NCI-H1105 (cell line): ENCODE measurements at regions not wholly inside any gene's neighbourhood (a gene's known extent, or its start where the extent isn't known, plus 50 kb on each side); places are given as distances from the start of the nearest gene placed in this dataset.
A peak's percentile ranks its signal among the peaks of the same experiment; 100 is the strongest.
"Not testable (repeated sequence)": the region's sequence is repeated elsewhere in the genome, so short reads cannot be mapped to it uniquely, and the experiment has no call there.

ENCODE experiments used
- DNase-seq: peaks from one replicate; lab custom pipeline; 2025; lab: John Stamatoyannopoulos, UW

DNA sequence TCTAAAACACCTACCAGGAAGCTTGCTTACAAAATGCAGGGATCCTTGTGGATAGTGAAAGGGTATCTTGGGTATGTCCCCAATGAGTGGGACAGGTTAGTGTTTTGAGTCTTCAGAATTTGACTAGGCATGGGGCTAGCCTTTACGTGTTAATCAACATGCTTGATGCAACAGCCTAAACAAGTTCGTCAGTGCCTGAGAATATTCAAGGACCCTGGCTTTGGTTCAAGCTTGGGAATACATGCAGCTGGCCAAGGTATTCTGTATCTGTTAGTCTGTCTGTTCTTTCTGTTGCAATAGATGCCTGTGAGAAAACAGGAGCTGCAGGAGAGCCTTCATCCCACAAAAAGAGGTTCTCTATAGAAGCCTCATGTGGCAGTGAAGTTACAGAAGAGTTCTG, 149.5 kb downstream of the CCNG2 start:
- no peak for DNase-seq

DNA sequence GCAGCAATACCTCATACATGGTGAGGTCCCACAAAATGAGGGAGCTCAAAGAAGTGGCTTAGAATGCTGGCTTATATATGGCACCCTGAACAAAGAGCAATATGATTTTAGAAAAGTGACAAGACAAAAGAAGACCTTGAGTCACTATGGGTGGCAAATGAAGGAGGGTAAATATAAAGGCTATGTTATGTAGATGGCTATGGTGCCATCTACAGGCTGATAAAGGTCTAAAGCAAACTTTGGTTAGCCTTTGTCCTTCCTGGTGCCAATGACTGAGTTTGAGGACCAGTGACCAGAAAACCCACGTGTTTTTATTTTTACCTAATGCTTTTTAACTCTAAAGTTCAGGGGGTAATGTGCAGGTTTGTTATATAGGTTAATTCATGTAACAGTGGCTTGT, 151.8 kb downstream of the CCNG2 start:
- no peak for DNase-seq

DNA sequence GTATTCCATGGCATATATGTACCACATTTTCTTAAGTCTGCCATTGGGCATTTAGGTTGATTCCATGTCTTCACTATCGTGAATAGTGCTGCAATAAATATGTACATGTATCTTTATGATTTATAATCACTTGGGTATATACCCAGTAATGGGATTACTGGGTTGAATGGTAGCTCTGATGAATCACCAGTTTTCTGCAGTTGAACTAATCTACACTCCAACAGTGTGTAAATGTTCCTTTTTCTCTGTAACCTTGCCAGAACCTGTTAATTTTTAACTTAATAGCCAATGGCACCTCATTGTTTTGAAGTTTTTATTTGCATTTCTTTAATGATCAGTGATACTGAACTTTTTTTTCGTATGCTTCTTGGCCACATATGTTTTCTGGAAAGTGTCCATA, 152.5 kb downstream of the CCNG2 start:
- DNase-seq = no peak

DNA sequence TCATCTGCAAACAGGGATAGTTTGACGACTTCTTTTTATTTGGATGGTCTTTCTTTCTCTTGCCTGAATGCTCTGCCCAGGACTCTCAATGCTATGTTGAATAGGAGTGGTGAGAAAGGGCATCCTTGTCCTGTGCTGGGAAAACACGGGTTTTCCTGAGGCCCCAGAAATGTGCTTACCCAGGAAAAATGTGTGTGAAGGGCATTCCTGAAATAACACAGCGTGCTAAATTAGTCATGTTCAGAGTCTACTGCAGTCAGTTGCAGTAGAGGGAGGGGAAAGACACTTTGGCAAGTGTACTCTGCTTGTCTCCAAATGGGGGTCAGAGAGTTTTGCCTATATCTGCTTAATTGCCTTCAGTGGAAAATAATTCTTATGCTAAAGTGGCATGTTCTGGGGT, 153.9 kb downstream of the CCNG2 start:
- DNase-seq = no peak

DNA sequence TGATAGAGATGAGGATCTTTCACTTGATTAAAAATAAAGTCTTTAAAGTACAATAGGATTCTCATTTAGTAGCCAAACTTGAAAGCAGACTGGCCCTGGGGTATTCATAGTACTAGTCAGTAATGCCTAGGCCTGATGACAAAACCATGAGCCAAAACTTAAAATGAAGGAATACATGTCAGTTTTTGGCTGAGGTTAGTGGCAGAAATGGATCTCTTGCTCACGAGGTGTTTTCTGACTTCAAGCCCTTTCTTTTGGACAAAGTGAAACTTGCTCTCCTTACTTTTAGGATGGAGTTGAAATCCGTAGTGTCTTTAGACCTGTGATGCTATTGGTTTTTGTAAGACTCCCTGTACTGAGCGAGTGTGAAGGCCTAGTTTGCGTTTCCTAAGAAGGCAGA, 157.7 kb downstream of the CCNG2 start:
- no peak for DNase-seq

DNA sequence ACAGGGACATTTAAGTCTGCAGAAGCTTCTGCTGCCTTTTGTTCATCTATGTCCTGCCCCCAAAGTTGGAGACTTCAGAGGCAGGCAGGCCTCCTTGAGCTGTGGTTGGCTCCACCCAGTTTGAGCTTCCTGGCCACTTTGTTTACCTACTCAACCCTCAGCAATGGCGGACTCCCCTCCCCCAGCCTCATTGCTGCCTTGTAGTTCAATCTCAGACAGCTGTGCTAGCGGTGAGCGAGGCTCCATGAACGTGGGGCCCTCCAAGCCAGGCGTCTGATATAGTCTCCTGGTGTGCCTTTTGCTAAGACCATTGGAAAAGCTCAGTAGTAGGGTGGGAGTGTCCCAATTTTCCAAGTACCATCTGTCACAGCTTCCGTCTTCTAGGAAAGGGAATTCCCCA, 170.1 kb downstream of the CCNG2 start:
- no peak for DNase-seq

DNA sequence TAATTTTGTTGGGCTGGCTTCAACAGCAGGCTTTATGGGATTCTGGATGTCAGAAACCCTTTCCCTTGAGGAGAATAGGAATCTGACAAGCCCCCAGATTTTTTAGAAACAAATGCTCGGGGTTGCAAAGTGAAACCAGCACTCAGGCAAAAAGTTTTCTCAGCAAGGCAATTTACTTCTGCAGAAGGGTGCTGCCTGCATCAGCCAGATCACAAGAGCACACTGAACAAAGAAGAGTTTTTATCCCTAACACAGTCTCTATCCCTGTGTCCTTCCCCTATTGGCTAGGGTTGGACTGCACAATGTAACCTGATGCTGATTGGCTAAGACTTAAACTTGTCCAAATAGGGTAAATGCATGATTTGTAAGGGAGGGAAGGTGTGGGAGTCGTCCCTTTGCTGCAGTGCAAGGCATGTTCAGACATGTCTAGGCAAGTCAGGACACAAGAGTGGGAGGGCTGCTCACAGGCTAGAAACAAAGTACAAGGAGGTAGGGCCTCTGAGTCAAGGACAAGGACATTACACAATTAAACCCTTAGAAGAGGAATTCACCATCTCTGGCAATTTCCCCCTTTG, 175.8 kb downstream of the CCNG2 start:
- peak; percentile 0 for DNase-seq

DNA sequence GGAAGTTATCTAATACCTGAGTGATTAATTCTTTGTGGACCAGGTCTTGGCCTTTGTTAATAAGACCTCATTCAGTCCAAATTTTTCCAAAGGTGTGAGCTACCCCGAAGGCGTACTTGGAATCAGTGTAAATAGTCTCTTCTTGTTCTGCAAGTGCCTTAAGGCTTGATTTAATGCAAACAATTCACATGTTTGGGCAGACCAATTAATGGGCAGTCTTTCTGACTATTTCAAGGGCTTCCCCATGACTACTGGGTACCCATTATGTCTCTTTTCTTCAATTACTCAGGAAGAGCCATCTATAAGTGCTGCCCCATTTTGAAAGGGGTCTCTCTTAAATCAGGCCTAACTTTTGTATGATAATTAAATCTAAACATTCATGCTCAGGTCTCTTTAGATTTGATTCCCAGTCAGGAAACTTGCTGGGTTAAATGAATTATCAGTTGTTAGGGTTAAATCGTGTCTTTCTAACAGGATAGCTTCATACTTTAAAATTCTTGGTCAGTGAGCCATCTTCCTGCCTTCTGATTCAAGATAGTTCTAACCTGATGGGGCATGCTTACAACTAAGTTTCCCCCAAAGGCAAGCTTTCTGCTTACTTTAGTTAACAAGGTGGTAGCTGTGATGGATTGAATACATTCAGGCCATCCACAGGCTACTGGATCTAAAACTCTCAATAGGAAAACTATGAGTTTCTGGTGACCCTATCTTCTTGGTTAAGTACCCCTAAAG, 179.6 kb downstream of the CCNG2 start:
- DNase-seq = no peak

DNA sequence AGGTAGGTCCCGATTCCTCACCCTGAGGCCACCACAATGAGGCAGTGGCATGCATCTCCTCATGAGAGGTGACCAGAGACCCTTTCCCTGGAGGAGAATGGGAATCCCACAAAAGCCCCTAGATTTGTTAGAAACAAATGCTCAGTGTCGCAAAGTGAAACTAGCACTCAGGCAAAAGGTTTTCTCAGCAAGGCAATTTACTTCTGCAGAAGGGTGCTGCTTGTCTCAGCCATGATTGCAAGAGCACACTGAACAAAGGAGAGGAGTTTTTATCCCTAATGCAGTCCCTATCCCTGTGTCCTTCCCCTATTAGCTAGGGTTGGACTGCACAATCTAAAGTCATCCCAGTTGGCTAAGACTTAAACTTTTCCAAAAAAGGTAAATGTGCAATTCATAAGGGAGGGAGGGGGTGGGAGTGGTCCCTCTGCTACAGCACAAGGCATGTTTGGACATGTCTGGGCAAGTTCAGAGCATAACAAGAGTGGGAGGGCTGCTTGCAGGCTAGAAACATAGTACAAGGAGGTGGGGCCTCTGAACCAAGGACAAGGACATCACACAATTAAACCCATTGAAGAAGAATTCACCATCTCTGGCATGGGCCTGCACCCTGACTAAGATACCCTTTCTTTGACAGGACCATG, 185.3 kb downstream of the CCNG2 start:
- DNase-seq = no peak

DNA sequence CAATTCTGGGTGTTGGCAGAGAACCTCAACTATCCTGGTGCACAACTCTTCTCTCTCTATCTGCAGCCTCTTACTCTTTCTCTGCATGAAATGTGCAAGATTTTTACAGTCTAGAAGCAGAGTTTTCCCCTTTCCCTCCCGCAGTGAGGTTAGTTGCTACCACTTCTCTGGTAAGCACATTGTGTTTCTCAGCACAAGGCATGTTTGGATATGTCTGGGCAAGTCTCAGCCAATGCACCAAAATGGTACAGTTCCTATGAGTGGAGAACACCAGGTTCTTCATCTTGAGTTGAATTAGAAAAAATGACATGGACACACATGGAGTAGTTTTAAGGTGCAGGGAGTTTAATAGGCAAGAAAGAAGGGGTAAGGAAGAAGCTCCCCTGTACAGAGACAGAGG, 187.0 kb downstream of the CCNG2 start:
- DNase-seq = no peak

DNA sequence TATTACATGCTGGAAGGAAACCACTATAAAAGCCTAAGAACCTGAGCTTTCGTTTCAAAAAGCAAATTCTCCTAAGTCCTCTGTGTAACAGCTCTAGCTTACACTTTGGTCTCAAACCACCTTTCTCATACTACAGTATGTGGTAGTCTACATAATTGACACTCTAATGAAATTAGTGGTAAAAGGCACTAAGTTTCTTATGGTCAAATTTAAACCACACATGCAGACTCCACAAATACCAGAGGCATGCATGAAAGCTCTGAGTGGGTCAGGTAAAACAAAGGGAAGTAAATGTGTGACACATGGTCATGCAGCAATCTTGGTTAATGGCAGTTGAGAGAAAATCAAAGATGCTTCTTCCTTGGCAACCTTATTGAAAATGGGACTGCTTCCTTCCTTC, 187.8 kb downstream of the CCNG2 start:
- DNase-seq = no peak

DNA sequence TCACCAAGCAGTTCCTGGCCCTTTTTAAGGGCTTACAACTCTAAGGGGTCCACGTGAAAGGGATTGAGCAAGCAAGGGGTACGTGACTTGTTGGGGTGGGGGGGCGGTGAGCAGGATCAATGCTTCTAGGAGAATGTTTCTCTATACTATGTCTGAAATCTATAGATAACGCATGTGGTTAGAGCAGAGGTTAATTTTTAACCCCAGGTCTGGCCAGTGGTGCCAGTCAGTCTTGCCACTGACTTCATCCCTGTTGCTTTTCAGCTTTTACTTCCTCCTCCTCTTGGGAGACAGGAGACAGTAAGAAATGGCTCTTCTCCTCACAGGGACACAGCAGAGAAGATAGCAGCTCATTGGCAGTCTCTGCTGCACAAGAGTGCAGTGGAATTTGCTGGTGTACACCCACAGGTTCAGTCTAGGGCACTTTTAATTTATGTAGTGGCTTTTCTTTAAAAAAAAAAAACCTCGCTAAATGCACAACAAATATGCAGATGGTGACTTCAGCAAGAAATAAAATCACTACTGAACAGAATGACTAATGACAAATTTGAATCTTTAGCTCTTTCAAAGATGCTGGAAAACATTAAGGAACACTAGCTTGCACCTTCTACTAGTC, 190.5 kb downstream of the CCNG2 start:
- DNase-seq = no peak

DNA sequence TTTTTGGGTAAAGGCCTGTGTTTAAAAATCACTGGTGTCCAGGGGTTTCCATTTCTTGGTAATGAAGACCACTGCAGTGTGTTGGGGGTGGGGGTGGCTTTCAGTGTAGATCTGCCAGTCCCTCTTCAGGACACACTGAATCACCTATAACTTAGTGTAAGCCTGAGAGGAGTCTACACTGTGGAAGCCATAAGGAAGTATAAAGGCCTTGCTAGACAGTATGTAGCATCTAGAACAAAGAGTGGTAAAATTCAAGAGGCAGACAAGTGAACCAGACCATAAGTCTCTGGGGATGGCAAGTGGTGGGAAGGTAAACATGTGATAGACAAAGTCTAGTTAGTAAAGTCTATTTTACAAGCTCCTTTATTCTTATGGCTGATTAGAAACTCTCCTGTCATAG, 191.8 kb downstream of the CCNG2 start:
- no peak for DNase-seq

DNA sequence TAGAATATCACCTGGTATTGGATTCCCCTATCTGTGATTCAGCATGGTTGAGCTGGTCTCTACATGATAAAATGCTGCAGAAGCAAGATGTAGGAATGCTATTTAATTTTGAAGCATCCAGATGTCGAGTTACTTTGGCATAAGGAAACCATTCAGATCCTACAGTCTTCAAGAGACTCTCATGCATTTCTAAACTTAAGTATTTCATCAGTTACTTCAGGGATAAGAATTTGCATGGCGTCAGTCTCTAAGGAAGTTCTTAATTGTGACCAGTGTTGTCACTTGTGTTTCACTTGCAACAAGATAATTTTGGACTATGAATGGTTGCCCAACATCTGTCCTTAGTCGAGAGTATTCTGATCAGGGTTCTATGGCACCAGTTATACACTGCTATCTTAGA, 192.4 kb downstream of the CCNG2 start:
- no peak for DNase-seq

DNA sequence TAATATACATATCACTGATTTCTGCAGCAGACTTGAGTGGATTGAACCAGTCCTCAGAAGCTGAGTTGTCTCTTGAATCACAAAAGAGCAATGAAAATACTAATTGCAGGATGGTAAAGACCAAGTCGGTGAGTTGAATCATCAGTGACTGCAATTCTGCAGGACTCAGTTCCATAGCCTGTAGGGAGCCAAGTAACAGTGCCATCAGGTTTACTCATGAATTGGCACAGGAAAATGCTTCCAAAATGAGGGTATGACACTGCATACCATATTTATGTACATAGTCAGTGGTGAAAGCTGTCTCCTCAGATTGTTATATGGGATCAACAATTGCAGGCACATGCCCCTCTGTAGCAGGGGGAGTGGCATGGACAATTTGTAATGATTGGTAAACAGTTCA, 192.8 kb downstream of the CCNG2 start:
- DNase-seq = no peak

DNA sequence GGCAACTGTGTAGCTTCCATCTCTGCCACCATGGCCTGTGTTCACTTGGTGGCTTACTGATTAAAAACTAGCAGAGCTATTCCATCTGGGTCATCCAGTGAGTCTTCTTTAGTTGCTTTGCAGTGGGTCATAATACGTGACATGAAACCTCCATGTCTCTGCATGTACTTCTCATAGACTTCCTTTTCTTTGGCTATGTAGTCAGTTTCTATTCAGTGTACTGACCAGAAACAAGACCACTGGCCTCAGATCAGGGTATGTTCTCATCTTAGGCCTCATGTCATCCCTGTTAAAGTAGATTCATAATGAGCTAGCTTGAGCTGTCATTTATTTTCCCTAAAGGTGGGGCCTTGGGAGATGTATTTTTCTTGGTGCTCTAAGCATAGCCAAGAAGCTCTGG, 195.2 kb downstream of the CCNG2 start:
- no peak for DNase-seq

DNA sequence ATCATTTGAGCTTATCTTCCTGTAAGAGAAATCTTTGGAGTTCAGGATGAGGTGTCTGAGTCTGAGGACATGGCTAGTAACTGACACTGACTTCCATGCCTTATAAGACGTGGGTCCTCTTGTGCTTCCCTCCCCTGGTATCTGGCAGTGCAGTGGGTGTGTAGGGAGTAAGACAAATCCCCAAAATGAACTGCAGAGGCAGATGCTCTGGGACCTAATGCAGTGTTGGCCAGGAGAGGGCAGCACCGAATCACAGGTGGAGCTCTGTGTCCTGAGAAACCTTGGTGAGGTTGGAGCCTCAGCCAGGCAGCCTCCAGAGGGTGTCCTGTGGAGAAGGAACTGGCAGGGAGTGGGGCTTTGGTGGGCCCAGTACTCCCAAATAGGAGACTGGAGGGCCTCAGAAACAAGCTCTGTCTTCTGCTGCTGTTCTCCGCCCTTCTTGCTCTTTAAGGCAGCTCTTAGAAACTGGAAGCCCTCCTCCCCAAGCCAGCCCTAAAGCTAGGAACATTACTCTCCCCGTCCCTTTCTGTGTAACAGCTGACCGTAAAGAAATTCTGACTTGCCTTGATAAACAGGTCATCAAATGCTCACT, 196.8 kb downstream of the CCNG2 start:
- not testable (repeated sequence) for DNase-seq

DNA sequence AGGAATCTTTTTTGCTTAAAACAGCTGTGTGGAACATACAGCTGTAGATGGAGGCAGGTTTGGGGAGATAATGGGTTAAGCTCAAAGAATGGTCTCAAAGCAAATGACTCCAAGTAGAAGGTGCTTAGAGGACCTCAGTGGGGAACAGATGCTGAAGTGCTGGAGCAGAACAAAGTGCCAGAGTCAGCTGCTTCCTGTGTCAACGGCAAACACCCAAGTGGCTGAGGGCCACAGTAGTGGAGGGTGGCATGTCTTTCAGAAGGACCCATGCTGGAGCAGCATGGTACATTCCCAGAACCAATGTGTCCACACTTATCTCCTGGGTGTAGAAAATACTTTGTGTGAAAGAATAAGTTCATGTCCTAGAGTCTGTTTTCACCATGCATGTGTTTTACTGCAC, 197.5 kb downstream of the CCNG2 start:
- DNase-seq = no peak

DNA sequence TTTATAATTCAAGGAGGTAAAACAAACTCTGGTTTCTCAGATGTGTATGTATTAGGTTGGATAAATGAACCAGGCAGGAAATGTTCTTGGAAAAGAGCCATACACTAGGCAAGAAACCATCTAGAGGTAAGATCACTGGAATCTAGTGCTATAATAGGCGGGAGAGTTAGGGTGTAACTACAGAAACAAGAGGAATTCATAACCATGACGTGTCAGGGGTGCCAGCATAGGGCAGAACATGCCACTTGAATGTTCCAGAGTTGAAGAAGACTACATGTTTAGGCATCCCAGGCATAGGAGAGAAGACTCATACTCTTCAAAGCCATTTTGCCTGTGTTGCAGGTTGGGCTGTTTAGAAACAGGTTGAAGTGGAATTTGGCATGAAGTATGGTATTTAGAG, 198.7 kb downstream of the CCNG2 start:
- DNase-seq = no peak

DNA sequence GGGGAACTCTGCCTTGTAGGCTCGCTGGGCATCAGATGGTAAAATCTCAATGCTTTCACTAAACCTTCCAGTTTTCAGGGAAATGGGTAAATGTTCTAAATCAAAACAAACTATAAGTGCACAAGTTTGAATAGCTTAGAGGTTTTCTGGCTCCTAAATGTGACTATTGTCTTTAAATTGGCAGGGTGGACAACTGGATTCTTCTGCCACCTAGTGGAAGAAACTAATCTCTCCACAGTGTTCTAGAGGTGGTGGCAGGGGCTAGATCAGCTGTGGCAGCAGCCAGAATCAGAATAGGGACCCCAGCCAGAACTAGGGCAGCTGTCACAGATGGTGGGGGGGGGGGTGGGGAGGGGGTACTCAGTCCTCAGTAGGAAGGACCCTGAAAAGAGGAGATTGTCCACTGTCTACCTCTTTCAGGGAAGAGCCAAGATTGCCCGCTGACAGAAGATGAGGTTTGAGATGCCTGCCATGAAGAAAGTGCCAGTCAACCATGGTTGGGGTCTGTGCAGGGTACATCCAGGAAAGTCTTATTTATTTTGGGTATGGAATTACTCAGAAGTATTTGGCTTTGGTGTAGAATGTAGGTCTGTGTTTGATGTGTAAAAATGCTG, 201.4 kb downstream of the CCNG2 start:
- peak; percentile 0 for DNase-seq

DNA sequence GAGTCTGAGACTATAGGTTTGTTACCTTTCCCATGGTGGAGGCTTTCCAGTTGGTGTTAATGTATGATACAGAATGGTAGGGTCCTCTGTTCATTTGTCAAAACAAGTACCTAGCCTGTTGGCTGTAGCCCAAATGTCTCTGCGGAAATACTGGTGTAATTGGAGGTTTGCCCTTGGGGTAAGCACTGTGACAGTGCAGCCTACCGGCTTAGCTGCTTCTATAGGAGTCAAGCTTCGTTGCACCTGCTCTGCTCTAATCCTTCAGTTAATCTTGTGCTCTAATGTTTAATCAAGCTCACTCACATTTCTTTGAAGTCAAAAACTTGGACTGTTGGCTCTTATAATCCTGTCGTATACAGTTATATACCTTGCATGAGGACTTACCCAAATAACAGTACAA, 203.4 kb downstream of the CCNG2 start:
- DNase-seq = peak; percentile 69

DNA sequence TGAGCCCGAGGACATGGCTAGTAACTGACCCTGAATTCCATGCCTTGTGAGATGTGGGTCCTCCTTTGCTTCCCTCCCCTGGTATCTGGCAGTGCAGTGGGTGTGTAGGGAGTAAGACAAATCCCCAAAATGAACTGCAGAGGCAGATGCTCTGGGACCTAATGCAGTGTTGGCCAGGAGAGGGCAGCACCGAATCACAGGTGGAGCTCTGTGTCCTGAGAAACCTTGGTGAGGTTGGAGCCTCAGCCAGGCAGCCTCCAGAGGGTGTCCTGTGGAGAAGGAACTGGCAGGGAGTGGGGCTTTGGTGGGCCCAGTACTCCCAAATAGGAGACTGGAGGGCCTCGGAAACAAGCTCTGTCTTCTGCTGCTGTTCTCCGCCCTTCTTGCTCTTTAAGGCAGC, 209.9 kb downstream of the CCNG2 start:
- not testable (repeated sequence) for DNase-seq
